ENCODE measurements at regions not wholly inside any gene's neighbourhood (a gene's known extent, or its start where the extent isn't known, plus 50 kb on each side); places are given as distances from the start of the nearest gene placed in this dataset.
A peak's percentile ranks its signal among the peaks of the same experiment; 100 is the strongest.

DNA sequence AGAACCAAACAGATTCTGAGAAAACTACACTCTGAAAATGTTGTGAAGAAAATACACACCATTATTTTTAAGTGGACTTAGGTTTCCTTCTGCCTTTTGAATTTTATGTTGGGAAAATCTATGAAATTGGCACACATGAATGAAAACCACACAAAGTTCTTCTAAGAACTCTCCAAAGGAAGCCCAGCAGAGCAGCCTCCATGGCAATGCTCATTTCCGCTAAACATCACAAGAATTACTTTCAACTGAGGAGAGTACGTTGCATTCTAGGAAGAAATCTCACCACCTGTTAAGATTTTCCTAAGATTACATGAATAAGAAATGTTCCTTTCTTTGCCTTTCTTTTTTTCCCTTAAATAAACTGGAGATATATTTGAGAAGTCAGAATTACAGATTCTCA lies 154.2 kb downstream of the BARHL2 start:
- no CpG with 5 or more reads among the region's 2 CpGs for WGBS, 2 donors (ENCODE audit: extremely low coverage in 2 of 2, insufficient read length in 2 of 2, insufficient replicate concordance in 1 of 2)
- H3K23ac ChIP-seq (ENCODE audit: low read depth, low read length, poor library complexity) = no peak overlapping the region
- H3K36me3 ChIP-seq (replicated peaks in 1 of 2; ENCODE audit: control insufficient read depth in 2 of 2, insufficient read depth in 2 of 2, low read length in 2 of 2) = no peaks in the 10 kb centered on the region
- no peak overlapping the region for H3K27ac ChIP-seq (replicated peaks; ENCODE audit: low read length)
- DNase-seq (ENCODE audit: low spot score) = no peak
- H3K79me1 ChIP-seq (ENCODE audit: low read depth, low read length) = no peaks in the 10 kb centered on the region
- no peak overlapping the region for H2BK12ac ChIP-seq (ENCODE audit: low read length)
- H4K91ac ChIP-seq (ENCODE audit: low read depth, low read length, poor library complexity) = no peak overlapping the region
- no peaks in the 10 kb centered on the region for H3K9me3 ChIP-seq (replicated peaks in 1 of 2; ENCODE audit: control insufficient read depth in 2 of 2, insufficient read depth in 1 of 2, low read depth in 1 of 2, low read length in 2 of 2)
- H4K8ac ChIP-seq (ENCODE audit: low read depth, low read length) = no peak overlapping the region
- H3K4me3 ChIP-seq (ENCODE audit: low read length in 2 of 2) = no peak overlapping the region
- no peak overlapping the region for H3K4me2 ChIP-seq (ENCODE audit: insufficient read depth, low read length, poor library complexity, severe bottlenecking)
- H3K14ac ChIP-seq (ENCODE audit: low read length) = no peak overlapping the region
- H3K4ac ChIP-seq (ENCODE audit: low read length) = no peak overlapping the region
- peaks cover 0 to 2% of the 10 kb centered on the region in 2 donors for H3K4me1 ChIP-seq (ENCODE audit: control insufficient read depth in 2 of 2, insufficient read depth in 1 of 2, low read depth in 1 of 2, low read length in 2 of 2)
- no peak overlapping the region for H2BK120ac ChIP-seq (ENCODE audit: low read depth, low read length)
- H2AFZ ChIP-seq (ENCODE audit: low read length) = no peak overlapping the region
- no peak overlapping the region for H2AK5ac ChIP-seq (ENCODE audit: low read depth, low read length)
- H2BK5ac ChIP-seq (ENCODE audit: low read length) = no peak overlapping the region
- H2BK15ac ChIP-seq (ENCODE audit: low read length) = no peak overlapping the region
- H3K27me3 ChIP-seq (ENCODE audit: control insufficient read depth in 3 of 3, insufficient read depth in 3 of 3, low read depth in 1 of 3, low read length in 3 of 3) = peaks cover 0 to 2% (median 0%) of the 10 kb centered on the region in 3 experiments
- H3K18ac ChIP-seq (ENCODE audit: low read length) = no peak overlapping the region
- no peak overlapping the region for H3K9ac ChIP-seq (ENCODE audit: low read depth, low read length, poor library complexity)

DNA sequence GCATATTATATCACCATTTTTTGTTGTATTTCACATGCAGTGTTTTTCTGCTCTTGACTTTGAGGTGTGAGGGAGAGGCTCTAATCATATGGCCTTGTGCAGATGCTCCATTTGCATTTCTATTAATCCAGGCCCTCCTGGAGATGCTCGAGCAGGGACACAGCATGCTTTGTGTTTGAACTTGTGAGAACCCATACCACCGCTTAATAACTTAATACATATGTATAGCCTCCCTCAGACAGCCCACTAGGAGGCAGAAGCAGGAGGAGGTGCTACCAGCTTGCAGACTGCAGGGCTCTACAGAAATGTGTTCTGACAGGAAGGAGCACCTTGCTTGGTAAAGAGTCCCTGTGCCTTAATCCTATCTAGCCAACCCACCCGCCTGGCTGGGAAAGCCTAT lies 155.2 kb downstream of the BARHL2 start:
- H3K27me3 ChIP-seq (ENCODE audit: control insufficient read depth in 3 of 3, insufficient read depth in 3 of 3, low read depth in 1 of 3, low read length in 3 of 3) = peaks cover 0 to 2% (median 0%) of the 10 kb centered on the region in 3 experiments
- peaks cover 0 to 2% of the 10 kb centered on the region in 2 donors for H3K4me1 ChIP-seq (ENCODE audit: control insufficient read depth in 2 of 2, insufficient read depth in 1 of 2, low read depth in 1 of 2, low read length in 2 of 2)
- H2BK5ac ChIP-seq (ENCODE audit: low read length) = no peak overlapping the region
- no peaks in the 10 kb centered on the region for H3K36me3 ChIP-seq (replicated peaks in 1 of 2; ENCODE audit: control insufficient read depth in 2 of 2, insufficient read depth in 2 of 2, low read length in 2 of 2)
- no CpG with 5 or more reads among the region's 3 CpGs for WGBS, 2 donors (ENCODE audit: extremely low coverage in 2 of 2, insufficient read length in 2 of 2, insufficient replicate concordance in 1 of 2)
- H3K9me3 ChIP-seq (replicated peaks in 1 of 2; ENCODE audit: control insufficient read depth in 2 of 2, insufficient read depth in 1 of 2, low read depth in 1 of 2, low read length in 2 of 2) = no peaks in the 10 kb centered on the region
- H3K27ac ChIP-seq (replicated peaks; ENCODE audit: low read length) = no peak overlapping the region
- H4K8ac ChIP-seq (ENCODE audit: low read depth, low read length) = no peak overlapping the region
- H3K4me3 ChIP-seq (ENCODE audit: low read length in 2 of 2) = no peak overlapping the region
- no peak overlapping the region for H3K4ac ChIP-seq (ENCODE audit: low read length)
- H3K14ac ChIP-seq (ENCODE audit: low read length) = peak overlapping the region; percentile 47
- H2BK120ac ChIP-seq (ENCODE audit: low read depth, low read length) = no peak overlapping the region
- H3K79me1 ChIP-seq (ENCODE audit: low read depth, low read length) = no peaks in the 10 kb centered on the region
- H4K91ac ChIP-seq (ENCODE audit: low read depth, low read length, poor library complexity) = no peak overlapping the region
- no peak overlapping the region for H3K18ac ChIP-seq (ENCODE audit: low read length)
- no peak overlapping the region for H3K4me2 ChIP-seq (ENCODE audit: insufficient read depth, low read length, poor library complexity, severe bottlenecking)
- no peak overlapping the region for H3K23ac ChIP-seq (ENCODE audit: low read depth, low read length, poor library complexity)
- H2BK12ac ChIP-seq (ENCODE audit: low read length) = no peak overlapping the region
- no peak overlapping the region for H2BK15ac ChIP-seq (ENCODE audit: low read length)
- no peak overlapping the region for H2AK5ac ChIP-seq (ENCODE audit: low read depth, low read length)
- DNase-seq (ENCODE audit: low spot score) = no peak
- no peak overlapping the region for H3K9ac ChIP-seq (ENCODE audit: low read depth, low read length, poor library complexity)
- no peak overlapping the region for H2AFZ ChIP-seq (ENCODE audit: low read length)

DNA sequence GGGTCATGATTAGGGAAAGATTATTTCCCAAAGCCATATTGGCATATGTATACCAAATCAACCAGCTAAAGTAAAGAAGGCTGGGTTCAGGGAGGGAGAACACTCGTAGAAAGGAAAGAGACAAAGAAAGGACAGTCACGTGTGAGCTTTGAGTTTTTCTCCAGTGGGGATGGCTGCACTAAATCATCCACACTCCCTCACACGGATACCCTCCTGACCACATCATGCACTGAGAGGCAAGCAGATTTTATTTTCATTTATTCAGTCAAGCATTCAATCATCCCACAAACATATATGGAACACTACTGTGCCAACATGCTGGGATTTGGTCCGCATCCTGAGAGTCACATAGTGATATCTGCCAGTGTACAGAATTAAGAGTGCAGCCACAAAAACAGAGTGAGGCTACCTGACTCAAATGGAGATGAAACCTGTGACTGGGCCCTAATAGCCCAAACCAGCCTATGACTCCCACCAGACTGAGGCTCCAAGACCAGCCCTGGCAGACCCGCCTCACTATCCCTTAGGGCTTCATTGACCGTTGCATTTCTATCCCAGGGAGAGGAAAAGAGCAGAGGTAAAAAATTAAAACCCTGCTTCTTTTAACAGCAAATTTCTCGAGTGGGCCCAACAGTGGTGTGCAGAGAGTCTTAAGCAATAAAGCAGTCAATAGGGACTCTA lies 155.9 kb downstream of the BARHL2 start:
- Histone ChIP-seq H3K18ac (ENCODE audit: low read length) (no peak overlapping the region), H4K8ac (ENCODE audit: low read depth, low read length) (no peak overlapping the region), H3K4me1 (ENCODE audit: control insufficient read depth in 2 of 2, insufficient read depth in 1 of 2, low read depth in 1 of 2, low read length in 2 of 2) (peaks cover 0 to 2% of the 10 kb centered on the region in 2 donors), H4K91ac (ENCODE audit: low read depth, low read length, poor library complexity) (no peak overlapping the region), H2BK12ac (ENCODE audit: low read length) (no peak overlapping the region), H3K27me3 (ENCODE audit: control insufficient read depth in 3 of 3, insufficient read depth in 3 of 3, low read depth in 1 of 3, low read length in 3 of 3) (peaks cover 0 to 2% (median 0%) of the 10 kb centered on the region in 3 experiments), H3K9me3 (replicated peaks in 1 of 2; ENCODE audit: control insufficient read depth in 2 of 2, insufficient read depth in 1 of 2, low read depth in 1 of 2, low read length in 2 of 2) (no peaks in the 10 kb centered on the region), H3K36me3 (replicated peaks in 1 of 2; ENCODE audit: control insufficient read depth in 2 of 2, insufficient read depth in 2 of 2, low read length in 2 of 2) (no peaks in the 10 kb centered on the region), H3K4me3 (ENCODE audit: low read length in 2 of 2) (no peak overlapping the region), H2AFZ (ENCODE audit: low read length) (no peak overlapping the region), H2BK5ac (ENCODE audit: low read length) (no peak overlapping the region), H3K14ac (ENCODE audit: low read length) (no peak overlapping the region), H3K23ac (ENCODE audit: low read depth, low read length, poor library complexity) (no peak overlapping the region), H2BK15ac (ENCODE audit: low read length) (no peak overlapping the region), H3K4me2 (ENCODE audit: insufficient read depth, low read length, poor library complexity, severe bottlenecking) (no peak overlapping the region), H3K9ac (ENCODE audit: low read depth, low read length, poor library complexity) (no peak overlapping the region), H3K27ac (replicated peaks; ENCODE audit: low read length) (no peak overlapping the region), H3K79me1 (ENCODE audit: low read depth, low read length) (no peaks in the 10 kb centered on the region), H3K4ac (ENCODE audit: low read length) (no peak overlapping the region), H2BK120ac (ENCODE audit: low read depth, low read length) (no peak overlapping the region), H2AK5ac (ENCODE audit: low read depth, low read length) (no peak overlapping the region)
- no peak for DNase-seq (ENCODE audit: low spot score)
- WGBS, 2 donors (ENCODE audit: extremely low coverage in 2 of 2, insufficient read length in 2 of 2, insufficient replicate concordance in 1 of 2) = no CpG with 5 or more reads among the region's 7 CpGs

DNA sequence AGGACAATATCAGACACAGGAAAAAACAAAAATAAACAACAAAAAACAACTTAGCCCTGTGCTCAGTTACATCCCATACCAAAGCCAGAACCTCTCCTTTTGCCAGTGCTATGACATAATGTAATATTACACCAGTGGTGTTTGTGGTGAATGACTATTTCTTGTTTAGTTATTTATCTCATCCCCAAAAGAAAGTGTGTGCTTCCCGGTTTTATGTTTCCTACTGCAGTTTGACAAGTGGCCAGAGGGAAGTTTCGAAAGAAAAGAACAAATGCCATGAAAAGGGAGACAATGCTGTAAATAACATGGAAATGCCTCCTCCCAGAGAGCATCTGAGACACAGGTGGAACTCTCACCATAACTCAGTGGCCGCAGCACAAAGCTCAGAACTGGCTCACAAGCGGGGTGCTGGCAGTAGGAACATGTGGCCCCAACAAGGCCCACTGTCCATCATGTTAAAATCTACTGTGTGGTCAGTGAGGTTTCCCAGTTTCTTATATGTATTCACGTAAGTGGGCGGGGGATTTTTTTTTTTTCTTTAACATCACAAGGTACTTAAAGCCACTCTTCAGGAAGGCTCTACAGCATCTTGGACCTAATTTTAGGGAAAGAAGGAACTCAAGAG lies 158.2 kb downstream of the BARHL2 start:
- Histone ChIP-seq H2BK15ac (ENCODE audit: low read length) (no peak overlapping the region), H2BK5ac (ENCODE audit: low read length) (no peak overlapping the region), H3K79me1 (ENCODE audit: low read depth, low read length) (no peaks in the 10 kb centered on the region), H3K4me2 (ENCODE audit: insufficient read depth, low read length, poor library complexity, severe bottlenecking) (no peak overlapping the region), H3K14ac (ENCODE audit: low read length) (no peak overlapping the region), H3K27me3 (ENCODE audit: control insufficient read depth in 3 of 3, insufficient read depth in 3 of 3, low read depth in 1 of 3, low read length in 3 of 3) (peaks cover 0 to 2% (median 0%) of the 10 kb centered on the region in 3 experiments), H3K9ac (ENCODE audit: low read depth, low read length, poor library complexity) (no peak overlapping the region), H2AFZ (ENCODE audit: low read length) (no peak overlapping the region), H3K23ac (ENCODE audit: low read depth, low read length, poor library complexity) (no peak overlapping the region), H3K18ac (ENCODE audit: low read length) (no peak overlapping the region), H3K4me1 (ENCODE audit: control insufficient read depth in 2 of 2, insufficient read depth in 1 of 2, low read depth in 1 of 2, low read length in 2 of 2) (no peaks in the 10 kb centered on the region), H3K36me3 (replicated peaks in 1 of 2; ENCODE audit: control insufficient read depth in 2 of 2, insufficient read depth in 2 of 2, low read length in 2 of 2) (no peaks in the 10 kb centered on the region), H2BK12ac (ENCODE audit: low read length) (no peak overlapping the region), H4K91ac (ENCODE audit: low read depth, low read length, poor library complexity) (no peak overlapping the region), H4K8ac (ENCODE audit: low read depth, low read length) (no peak overlapping the region), H3K9me3 (replicated peaks in 1 of 2; ENCODE audit: control insufficient read depth in 2 of 2, insufficient read depth in 1 of 2, low read depth in 1 of 2, low read length in 2 of 2) (no peaks in the 10 kb centered on the region), H2BK120ac (ENCODE audit: low read depth, low read length) (no peak overlapping the region), H3K27ac (replicated peaks; ENCODE audit: low read length) (no peak overlapping the region), H3K4ac (ENCODE audit: low read length) (no peak overlapping the region), H3K4me3 (ENCODE audit: low read length in 2 of 2) (no peak overlapping the region), H2AK5ac (ENCODE audit: low read depth, low read length) (no peak overlapping the region)
- DNase-seq (ENCODE audit: low spot score) = no peak
- no CpG with 5 or more reads among the region's 6 CpGs for WGBS, 2 donors (ENCODE audit: extremely low coverage in 2 of 2, insufficient read length in 2 of 2, insufficient replicate concordance in 1 of 2)
